ENCODE measurements at regions not wholly inside any gene's neighbourhood (a gene's known extent, or its start where the extent isn't known, plus 50 kb on each side); places are given as distances from the start of the nearest gene placed in this dataset.

DNA sequence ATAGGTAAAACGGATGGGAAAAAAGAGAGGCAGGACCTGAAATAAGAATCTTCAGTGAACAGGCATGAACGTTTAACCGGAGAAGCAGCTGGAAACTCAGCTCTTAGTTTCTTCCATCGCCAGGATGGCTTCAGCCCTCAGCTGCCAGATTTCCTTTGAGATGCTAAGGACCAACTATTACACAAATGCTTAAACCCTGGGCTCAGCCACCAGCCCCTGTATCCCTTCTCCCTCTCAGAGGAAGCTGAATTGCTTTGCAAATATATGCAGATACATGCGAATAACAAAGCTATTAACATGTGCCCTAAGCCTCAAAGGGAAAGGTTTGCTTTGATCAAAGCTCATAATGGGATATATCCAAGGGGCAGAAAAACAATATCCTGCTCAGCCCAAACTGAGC is 515.1 kb downstream of the OMA1 start:
- Histone ChIP-seq H3K9me2 (no peaks in the 10 kb centered on the region), H3K27me3 (ENCODE audit: insufficient read depth) (no peaks in the 10 kb centered on the region), H3K79me2 (ENCODE audit: insufficient read depth) (no peaks in the 10 kb centered on the region), H3K4me2 (no peak overlapping the region), H3K4me3 (ENCODE audit: low read depth in 2 of 2, low read length in 1 of 2) (no peak overlapping the region), H3F3A (replicated peaks; ENCODE audit: insufficient read depth) (no peaks in the 10 kb centered on the region), H3K9me3 (no peaks in the 10 kb centered on the region), H3K36me3 (replicated peaks in 1 of 2; ENCODE audit: control insufficient read depth in 1 of 2, insufficient read depth in 2 of 2, low read length in 1 of 2) (no peaks in the 10 kb centered on the region), H4K20me1 (ENCODE audit: insufficient read depth) (no peaks in the 10 kb centered on the region), H2AFZ (ENCODE audit: low read depth) (no peak overlapping the region), H3K27ac (ENCODE audit: low read depth in 2 of 2, low read length in 1 of 2) (no peak overlapping the region), H3K9ac (no peak overlapping the region), H3K4me1 (ENCODE audit: control insufficient read depth in 1 of 2, insufficient read depth in 2 of 2, low read depth in 1 of 2, low read length in 1 of 2) (no peaks in the 10 kb centered on the region)
- ChIA-PET POLR2A (no interaction called here), CTCF (interaction anchor here (1.2 to 2.0 kb wide), 3 partner anchors 10 to 17 kb away, joined by 3 to 5 read pairs (median 4); no protein-coding TSS in a partner anchor)
- no peak for DNase-seq
- TF ChIP-seq RCOR1 (IDR thresholded peaks at IDR 0.05; ENCODE audit: low read length), result no peak
- TF ChIP-seq FOXM1 (IDR thresholded peaks at IDR 0.05; ENCODE audit: low read depth), result no peak
- no peak for TF ChIP-seq NRF1 (IDR thresholded peaks at IDR 0.05; ENCODE audit: low read depth, low read length)
- no peak for TF ChIP-seq RAD21 (IDR thresholded peaks at IDR 0.05; ENCODE audit: low read length)
- TF ChIP-seq GABPA (IDR thresholded peaks at IDR 0.05; ENCODE audit: low read depth), result no peak
- no peak for TF ChIP-seq SIN3A (IDR thresholded peaks at IDR 0.05; ENCODE audit: borderline replicate concordance, low read depth, low read length)
- no peak for TF ChIP-seq JUND (IDR thresholded peaks at IDR 0.05)
- TF ChIP-seq, protein P1, sequence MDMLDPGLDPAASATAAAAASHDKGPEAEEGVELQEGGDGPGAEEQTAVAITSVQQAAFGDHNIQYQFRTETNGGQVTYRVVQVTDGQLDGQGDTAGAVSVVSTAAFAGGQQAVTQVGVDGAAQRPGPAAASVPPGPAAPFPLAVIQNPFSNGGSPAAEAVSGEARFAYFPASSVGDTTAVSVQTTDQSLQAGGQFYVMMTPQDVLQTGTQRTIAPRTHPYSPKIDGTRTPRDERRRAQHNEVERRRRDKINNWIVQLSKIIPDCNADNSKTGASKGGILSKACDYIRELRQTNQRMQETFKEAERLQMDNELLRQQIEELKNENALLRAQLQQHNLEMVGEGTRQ (IDR thresholded peaks at IDR 0.05; ENCODE audit: borderline replicate concordance, low read depth, low read length), result no peak
- TF ChIP-seq, protein P2, sequence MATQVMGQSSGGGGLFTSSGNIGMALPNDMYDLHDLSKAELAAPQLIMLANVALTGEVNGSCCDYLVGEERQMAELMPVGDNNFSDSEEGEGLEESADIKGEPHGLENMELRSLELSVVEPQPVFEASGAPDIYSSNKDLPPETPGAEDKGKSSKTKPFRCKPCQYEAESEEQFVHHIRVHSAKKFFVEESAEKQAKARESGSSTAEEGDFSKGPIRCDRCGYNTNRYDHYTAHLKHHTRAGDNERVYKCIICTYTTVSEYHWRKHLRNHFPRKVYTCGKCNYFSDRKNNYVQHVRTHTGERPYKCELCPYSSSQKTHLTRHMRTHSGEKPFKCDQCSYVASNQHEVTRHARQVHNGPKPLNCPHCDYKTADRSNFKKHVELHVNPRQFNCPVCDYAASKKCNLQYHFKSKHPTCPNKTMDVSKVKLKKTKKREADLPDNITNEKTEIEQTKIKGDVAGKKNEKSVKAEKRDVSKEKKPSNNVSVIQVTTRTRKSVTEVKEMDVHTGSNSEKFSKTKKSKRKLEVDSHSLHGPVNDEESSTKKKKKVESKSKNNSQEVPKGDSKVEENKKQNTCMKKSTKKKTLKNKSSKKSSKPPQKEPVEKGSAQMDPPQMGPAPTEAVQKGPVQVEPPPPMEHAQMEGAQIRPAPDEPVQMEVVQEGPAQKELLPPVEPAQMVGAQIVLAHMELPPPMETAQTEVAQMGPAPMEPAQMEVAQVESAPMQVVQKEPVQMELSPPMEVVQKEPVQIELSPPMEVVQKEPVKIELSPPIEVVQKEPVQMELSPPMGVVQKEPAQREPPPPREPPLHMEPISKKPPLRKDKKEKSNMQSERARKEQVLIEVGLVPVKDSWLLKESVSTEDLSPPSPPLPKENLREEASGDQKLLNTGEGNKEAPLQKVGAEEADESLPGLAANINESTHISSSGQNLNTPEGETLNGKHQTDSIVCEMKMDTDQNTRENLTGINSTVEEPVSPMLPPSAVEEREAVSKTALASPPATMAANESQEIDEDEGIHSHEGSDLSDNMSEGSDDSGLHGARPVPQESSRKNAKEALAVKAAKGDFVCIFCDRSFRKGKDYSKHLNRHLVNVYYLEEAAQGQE (IDR thresholded peaks at IDR 0.05; ENCODE audit: low read depth, low read length), result no peak
- no peak for TF ChIP-seq TAF1 (IDR thresholded peaks at IDR 0.05; ENCODE audit: borderline replicate concordance, low read depth, low read length)
- WGBS (ENCODE audit: low lambda C conversion rate), result 77% methylated on average over 5 of the region's 5 CpGs

DNA sequence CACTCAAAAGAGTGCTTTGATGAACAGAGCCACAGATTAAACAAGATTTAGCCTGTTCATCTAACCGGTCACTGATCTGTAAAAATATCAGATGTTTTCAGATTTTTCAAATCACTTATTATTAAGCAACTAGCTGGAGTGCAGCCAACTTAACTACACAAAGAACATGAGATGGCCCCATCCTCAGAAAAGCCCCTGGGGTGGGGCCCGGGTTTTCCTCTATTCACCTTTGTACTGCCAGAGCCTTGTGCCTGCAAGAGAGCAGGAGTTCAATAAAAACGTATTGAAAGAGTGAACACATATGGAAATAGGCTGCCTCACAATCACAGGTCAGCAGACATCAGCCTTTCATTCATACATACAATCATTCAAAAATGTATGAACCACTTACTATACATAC is 516.1 kb downstream of the OMA1 start:
- no peak overlapping the region for H2AFZ ChIP-seq (ENCODE audit: low read depth)
- no peaks in the 10 kb centered on the region for H3K27me3 ChIP-seq (ENCODE audit: insufficient read depth)
- no peak overlapping the region for H3K4me3 ChIP-seq (ENCODE audit: low read depth in 2 of 2, low read length in 1 of 2)
- H3F3A ChIP-seq (replicated peaks; ENCODE audit: insufficient read depth), result no peaks in the 10 kb centered on the region
- H3K36me3 ChIP-seq (replicated peaks in 1 of 2; ENCODE audit: control insufficient read depth in 1 of 2, insufficient read depth in 2 of 2, low read length in 1 of 2), result no peaks in the 10 kb centered on the region
- no peak overlapping the region for H3K4me2 ChIP-seq
- H3K9me2 ChIP-seq, result no peaks in the 10 kb centered on the region
- H3K9me3 ChIP-seq, result no peaks in the 10 kb centered on the region
- 67% methylated on average over 3 of the region's 3 CpGs for WGBS (ENCODE audit: low lambda C conversion rate)
- no peaks in the 10 kb centered on the region for H4K20me1 ChIP-seq (ENCODE audit: insufficient read depth)
- H3K27ac ChIP-seq (ENCODE audit: low read depth in 2 of 2, low read length in 1 of 2), result no peak overlapping the region
- no peaks in the 10 kb centered on the region for H3K4me1 ChIP-seq (ENCODE audit: control insufficient read depth in 1 of 2, insufficient read depth in 2 of 2, low read depth in 1 of 2, low read length in 1 of 2)
- no peak for DNase-seq
- H3K9ac ChIP-seq, result no peak overlapping the region
- ChIA-PET CTCF (no interaction called here), POLR2A (no interaction called here)
- H3K79me2 ChIP-seq (ENCODE audit: insufficient read depth), result no peaks in the 10 kb centered on the region
- TF ChIP-seq FOXJ3 (CRISPR knock-in tag; IDR thresholded peaks at IDR 0.05) (no peak), CHD2 (IDR thresholded peaks at IDR 0.05; ENCODE audit: low read length, partially characterized antibody) (no peak), SIN3A (IDR thresholded peaks at IDR 0.05; ENCODE audit: borderline replicate concordance, low read depth, low read length) (no peak), GABPA (IDR thresholded peaks at IDR 0.05; ENCODE audit: low read depth) (no peak), RFX5 (IDR thresholded peaks at IDR 0.05; ENCODE audit: low read length) (no peak)
- TF ChIP-seq, protein P3, sequence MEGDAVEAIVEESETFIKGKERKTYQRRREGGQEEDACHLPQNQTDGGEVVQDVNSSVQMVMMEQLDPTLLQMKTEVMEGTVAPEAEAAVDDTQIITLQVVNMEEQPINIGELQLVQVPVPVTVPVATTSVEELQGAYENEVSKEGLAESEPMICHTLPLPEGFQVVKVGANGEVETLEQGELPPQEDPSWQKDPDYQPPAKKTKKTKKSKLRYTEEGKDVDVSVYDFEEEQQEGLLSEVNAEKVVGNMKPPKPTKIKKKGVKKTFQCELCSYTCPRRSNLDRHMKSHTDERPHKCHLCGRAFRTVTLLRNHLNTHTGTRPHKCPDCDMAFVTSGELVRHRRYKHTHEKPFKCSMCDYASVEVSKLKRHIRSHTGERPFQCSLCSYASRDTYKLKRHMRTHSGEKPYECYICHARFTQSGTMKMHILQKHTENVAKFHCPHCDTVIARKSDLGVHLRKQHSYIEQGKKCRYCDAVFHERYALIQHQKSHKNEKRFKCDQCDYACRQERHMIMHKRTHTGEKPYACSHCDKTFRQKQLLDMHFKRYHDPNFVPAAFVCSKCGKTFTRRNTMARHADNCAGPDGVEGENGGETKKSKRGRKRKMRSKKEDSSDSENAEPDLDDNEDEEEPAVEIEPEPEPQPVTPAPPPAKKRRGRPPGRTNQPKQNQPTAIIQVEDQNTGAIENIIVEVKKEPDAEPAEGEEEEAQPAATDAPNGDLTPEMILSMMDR (IDR thresholded peaks at IDR 0.05), result no peak

Data from SK-N-SH (cell line).